ENCODE measurements at regions not wholly inside any gene's neighbourhood (a gene's known extent, or its start where the extent isn't known, plus 50 kb on each side); places are given as distances from the start of the nearest gene placed in this dataset.

DNA sequence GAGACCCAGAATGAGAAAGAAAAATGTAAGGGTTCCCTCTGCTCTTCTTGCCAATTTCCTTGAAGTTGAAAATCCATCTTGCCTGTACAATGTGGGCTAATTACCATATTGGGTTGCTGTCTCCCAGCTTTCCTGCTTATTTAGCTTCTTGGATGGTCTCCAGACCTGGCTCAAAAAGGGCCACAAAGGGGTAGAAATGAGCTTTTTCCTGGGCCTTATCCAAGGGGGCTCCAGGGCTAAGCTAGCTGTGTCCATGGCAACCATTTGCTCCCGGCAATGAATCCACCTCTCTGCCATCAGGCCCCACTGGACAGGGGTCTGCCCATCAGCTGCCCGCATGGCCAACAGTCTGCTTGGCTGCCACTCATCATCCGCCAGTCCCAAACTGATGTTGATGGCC, 85.0 kb downstream of the BOD1L2 start:
- H4K20me1 ChIP-seq (ENCODE audit: control insufficient read depth, insufficient read depth, insufficient read length), result no peaks in the 10 kb centered on the region
- H3K27ac ChIP-seq (ENCODE audit: insufficient read length, low read depth, low read length), result no peak overlapping the region
- H3K27me3 ChIP-seq (ENCODE audit: insufficient read depth, low read length), result no peaks in the 10 kb centered on the region
- H3K56ac ChIP-seq (ENCODE audit: insufficient read length, low read depth, low read length), result no peak overlapping the region
- peaks cover 0 to 7% (median 0%) of the 10 kb centered on the region in 3 experiments; a peak in 3 of 7 replicates for H3K36me3 Mint-ChIP-seq (ENCODE audit: insufficient read depth in 1 of 3, low read depth in 3 of 3)
- no peak overlapping the region for H3T11ph ChIP-seq (ENCODE audit: low read length)
- no peak overlapping the region for H2BK5ac ChIP-seq (ENCODE audit: insufficient read length, low read length)
- no CpG with 5 or more reads among the region's 3 CpGs for WGBS (ENCODE audit: extremely low coverage, insufficient read length, low lambda C conversion rate)
- H3K23ac ChIP-seq (ENCODE audit: insufficient read length, low read depth, low read length), result no peak overlapping the region
- no peaks in the 10 kb centered on the region for H3K23me2 ChIP-seq (ENCODE audit: insufficient read length, low read depth, low read length, poor library complexity, severe bottlenecking)
- no peak overlapping the region for H4K8ac ChIP-seq (replicated peaks; ENCODE audit: insufficient read length, low read depth, low read length)
- H2AK5ac ChIP-seq (ENCODE audit: insufficient read length, low read length), result no peak overlapping the region
- no peak overlapping the region for H3K4me3 Mint-ChIP-seq
- H2BK15ac ChIP-seq (ENCODE audit: low read depth, low read length), result no peak overlapping the region
- H3K14ac ChIP-seq (ENCODE audit: insufficient read depth, low read length), result no peak overlapping the region; the same call in 1 of the 2 replicates
- no peak overlapping the region for H2BK120ac ChIP-seq (ENCODE audit: low read depth, low read length, poor library complexity, severe bottlenecking)
- peaks cover 9 to 10% of the 10 kb centered on the region in 2 experiments for H3K4me1 Mint-ChIP-seq
- no peak overlapping the region for H2BK12ac ChIP-seq (ENCODE audit: insufficient read length, low read depth, low read length)
- no peaks in the 10 kb centered on the region for H3K79me2 ChIP-seq (ENCODE audit: insufficient read depth, low read length)
- no peak overlapping the region for H2BK20ac ChIP-seq (ENCODE audit: low read depth, low read length, poor library complexity, severe bottlenecking)
- no peak for DNase-seq
- peaks cover 7 to 8% of the 10 kb centered on the region in 2 experiments; a peak in 3 of 5 replicates for H3K9me3 Mint-ChIP-seq
- no peak overlapping the region for H4K91ac ChIP-seq (ENCODE audit: insufficient read length, low read depth, low read length)
- no peak overlapping the region for H3K18ac ChIP-seq (ENCODE audit: insufficient read length, low read depth, low read length)
- no peak overlapping the region for H3K4me2 ChIP-seq (ENCODE audit: insufficient read depth, insufficient read length, low read length)
- H3K9ac ChIP-seq (ENCODE audit: extremely low read depth, insufficient read length, low read length), result no peak overlapping the region
- H2AFZ ChIP-seq (ENCODE audit: low read length), result no peak overlapping the region
- peaks cover 5% of the 10 kb centered on the region for H3K27me3 Mint-ChIP-seq (ENCODE audit: low read depth)
- TF ChIP-seq, protein P1, sequence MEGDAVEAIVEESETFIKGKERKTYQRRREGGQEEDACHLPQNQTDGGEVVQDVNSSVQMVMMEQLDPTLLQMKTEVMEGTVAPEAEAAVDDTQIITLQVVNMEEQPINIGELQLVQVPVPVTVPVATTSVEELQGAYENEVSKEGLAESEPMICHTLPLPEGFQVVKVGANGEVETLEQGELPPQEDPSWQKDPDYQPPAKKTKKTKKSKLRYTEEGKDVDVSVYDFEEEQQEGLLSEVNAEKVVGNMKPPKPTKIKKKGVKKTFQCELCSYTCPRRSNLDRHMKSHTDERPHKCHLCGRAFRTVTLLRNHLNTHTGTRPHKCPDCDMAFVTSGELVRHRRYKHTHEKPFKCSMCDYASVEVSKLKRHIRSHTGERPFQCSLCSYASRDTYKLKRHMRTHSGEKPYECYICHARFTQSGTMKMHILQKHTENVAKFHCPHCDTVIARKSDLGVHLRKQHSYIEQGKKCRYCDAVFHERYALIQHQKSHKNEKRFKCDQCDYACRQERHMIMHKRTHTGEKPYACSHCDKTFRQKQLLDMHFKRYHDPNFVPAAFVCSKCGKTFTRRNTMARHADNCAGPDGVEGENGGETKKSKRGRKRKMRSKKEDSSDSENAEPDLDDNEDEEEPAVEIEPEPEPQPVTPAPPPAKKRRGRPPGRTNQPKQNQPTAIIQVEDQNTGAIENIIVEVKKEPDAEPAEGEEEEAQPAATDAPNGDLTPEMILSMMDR (conservative IDR thresholded peaks at IDR 0.05), result no peak
- no peak overlapping the region; a peak in 1 of 7 replicates for H3K27ac Mint-ChIP-seq
- H3K9me3 ChIP-seq (ENCODE audit: control insufficient read depth, low read depth, low read length), result no peaks in the 10 kb centered on the region
- H3K4ac ChIP-seq (ENCODE audit: low read depth, low read length), result no peak overlapping the region
- no peaks in the 10 kb centered on the region for H3K79me1 ChIP-seq (ENCODE audit: insufficient read depth, low read depth, low read length, poor library complexity, severe bottlenecking)
- H3K4me1 ChIP-seq (ENCODE audit: insufficient read depth, low read length), result peaks cover 8% of the 10 kb centered on the region; the same call in 1 of the 2 replicates
- no peak overlapping the region for H4K5ac ChIP-seq (ENCODE audit: insufficient read length, low read depth, low read length)
